ENCODE measurements at regions not wholly inside any gene's neighbourhood (a gene's known extent, or its start where the extent isn't known, plus 50 kb on each side); places are given as distances from the start of the nearest gene placed in this dataset.
"Not testable (repeated sequence)": the region's sequence is repeated elsewhere in the genome, so short reads cannot be mapped to it uniquely, and the experiment has no call there.

DNA sequence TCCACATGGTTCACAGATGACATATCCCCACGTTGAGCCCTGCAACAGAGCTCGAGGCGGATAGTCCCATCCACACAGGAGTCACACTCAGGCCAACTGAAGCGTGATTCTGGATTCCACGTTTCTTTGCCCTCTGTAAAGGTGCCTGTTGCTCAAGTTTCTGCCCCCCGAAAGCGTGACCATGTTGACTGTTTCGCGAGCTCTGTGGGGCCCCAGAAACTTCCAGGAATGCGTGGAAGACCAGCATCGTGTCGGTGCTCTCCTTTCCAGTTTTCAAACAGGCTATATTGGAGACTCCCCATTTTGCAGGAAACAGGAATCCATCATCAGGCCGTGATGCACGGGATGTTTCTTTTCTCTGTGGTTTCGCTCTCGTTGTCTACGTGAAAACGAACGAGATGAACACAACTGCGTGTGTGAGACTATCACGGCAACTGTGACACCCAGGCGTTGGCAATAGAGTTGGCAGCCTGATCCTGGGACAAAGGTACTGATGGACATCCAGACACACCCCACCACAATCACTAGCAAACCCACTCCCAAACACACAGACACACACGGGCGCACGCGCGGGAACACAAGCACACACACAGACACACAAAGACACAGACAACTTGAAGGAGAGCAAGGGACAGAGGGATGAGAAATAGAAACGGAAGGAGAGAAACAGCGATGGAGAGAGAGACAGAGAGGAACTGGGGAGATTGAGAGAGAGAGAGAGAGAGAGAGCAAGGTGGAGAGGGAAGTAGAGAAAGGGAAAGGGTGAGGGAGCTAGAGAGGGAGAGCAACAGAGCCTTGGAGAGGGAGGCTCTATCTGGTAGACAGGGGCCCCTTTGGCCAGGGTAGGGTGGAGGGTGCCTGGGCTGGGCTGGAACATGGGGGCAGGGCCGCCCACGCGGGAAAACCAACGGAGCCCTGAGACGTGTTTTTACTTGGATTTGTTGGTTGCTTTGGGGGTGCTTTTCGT is 1609.3 kb downstream of the SPATA31A7 start:
- TF ChIP-seq, protein P1, sequence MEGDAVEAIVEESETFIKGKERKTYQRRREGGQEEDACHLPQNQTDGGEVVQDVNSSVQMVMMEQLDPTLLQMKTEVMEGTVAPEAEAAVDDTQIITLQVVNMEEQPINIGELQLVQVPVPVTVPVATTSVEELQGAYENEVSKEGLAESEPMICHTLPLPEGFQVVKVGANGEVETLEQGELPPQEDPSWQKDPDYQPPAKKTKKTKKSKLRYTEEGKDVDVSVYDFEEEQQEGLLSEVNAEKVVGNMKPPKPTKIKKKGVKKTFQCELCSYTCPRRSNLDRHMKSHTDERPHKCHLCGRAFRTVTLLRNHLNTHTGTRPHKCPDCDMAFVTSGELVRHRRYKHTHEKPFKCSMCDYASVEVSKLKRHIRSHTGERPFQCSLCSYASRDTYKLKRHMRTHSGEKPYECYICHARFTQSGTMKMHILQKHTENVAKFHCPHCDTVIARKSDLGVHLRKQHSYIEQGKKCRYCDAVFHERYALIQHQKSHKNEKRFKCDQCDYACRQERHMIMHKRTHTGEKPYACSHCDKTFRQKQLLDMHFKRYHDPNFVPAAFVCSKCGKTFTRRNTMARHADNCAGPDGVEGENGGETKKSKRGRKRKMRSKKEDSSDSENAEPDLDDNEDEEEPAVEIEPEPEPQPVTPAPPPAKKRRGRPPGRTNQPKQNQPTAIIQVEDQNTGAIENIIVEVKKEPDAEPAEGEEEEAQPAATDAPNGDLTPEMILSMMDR (IDR thresholded peaks at IDR 0.05) = not testable (repeated sequence)
- TF ChIP-seq POLR2A (IDR thresholded peaks at IDR 0.05) = not testable (repeated sequence)
